Daoy (cell line): ENCODE measurements at regions not wholly inside any gene's neighbourhood (a gene's known extent, or its start where the extent isn't known, plus 50 kb on each side); places are given as distances from the start of the nearest gene placed in this dataset.
"Not testable (repeated sequence)": the region's sequence is repeated elsewhere in the genome, so short reads cannot be mapped to it uniquely, and the experiment has no call there.

Source experiments
- DNase-seq: peaks from one replicate; pipeline ENCODE4 v3.0.0-alpha.2; 2015; ENCODE audit warnings: low read depth

GRCh38 chr13:88417801-88418200 lies 746.6 kb downstream of the SLITRK5 start:
- DNase-seq, result no peak

GRCh38 chr13:88424463-88424862 lies 753.3 kb downstream of the SLITRK5 start:
- DNase-seq, result no peak

GRCh38 chr13:88426661-88427060 lies 755.5 kb downstream of the SLITRK5 start:
- DNase-seq, result no peak

- DNase-seq, result no peak
Observed at GRCh38 chr13:88429862-88430261, 758.7 kb downstream of the SLITRK5 start.

GRCh38 chr13:88434953-88435352 lies 763.8 kb downstream of the SLITRK5 start:
- DNase-seq, result no peak

GRCh38 chr13:88436974-88437373 lies 765.8 kb downstream of the SLITRK5 start:
- DNase-seq, result no peak

GRCh38 chr13:88450515-88450914 lies 779.3 kb downstream of the SLITRK5 start:
- no peak for DNase-seq

GRCh38 chr13:88456151-88456550 lies 785.0 kb downstream of the SLITRK5 start:
- no peak for DNase-seq

- DNase-seq, result no peak
Observed at GRCh38 chr13:88459331-88459730, 788.2 kb downstream of the SLITRK5 start.

GRCh38 chr13:88461272-88462009 lies 790.3 kb downstream of the SLITRK5 start:
- DNase-seq, result no peak

GRCh38 chr13:88464851-88465250 lies 793.7 kb downstream of the SLITRK5 start:
- no peak for DNase-seq

GRCh38 chr13:88472316-88472715 lies 801.1 kb downstream of the SLITRK5 start:
- no peak for DNase-seq

- no peak for DNase-seq
Observed at GRCh38 chr13:88483202-88483601, 812.0 kb downstream of the SLITRK5 start.

GRCh38 chr13:88507909-88508308 lies 836.7 kb downstream of the SLITRK5 start:
- no peak for DNase-seq

- DNase-seq, result not testable (repeated sequence)
Observed at GRCh38 chr13:88512993-88513392, 841.8 kb downstream of the SLITRK5 start.

- DNase-seq, result no peak
Observed at GRCh38 chr13:88526186-88526852, 855.1 kb downstream of the SLITRK5 start.

- no peak for DNase-seq
Observed at GRCh38 chr13:88526853-88527215, 855.7 kb downstream of the SLITRK5 start.

- DNase-seq, result no peak
Observed at GRCh38 chr13:88541994-88542393, 870.8 kb downstream of the SLITRK5 start.

- no peak for DNase-seq
Observed at GRCh38 chr13:88544836-88545235, 873.7 kb downstream of the SLITRK5 start.

GRCh38 chr13:88552966-88553365 lies 881.8 kb downstream of the SLITRK5 start:
- no peak for DNase-seq

- no peak for DNase-seq
Observed at GRCh38 chr13:88565566-88565965, 894.4 kb downstream of the SLITRK5 start.

GRCh38 chr13:88585861-88586260 lies 914.7 kb downstream of the SLITRK5 start:
- no peak for DNase-seq

- DNase-seq, result no peak
Observed at GRCh38 chr13:88586263-88586662, 915.1 kb downstream of the SLITRK5 start.

- no peak for DNase-seq
Observed at GRCh38 chr13:88590574-88590973, 919.4 kb downstream of the SLITRK5 start.
